OCI-M2 (cell line): ENCODE measurements at regions not wholly inside any gene's neighbourhood (a gene's known extent, or its start where the extent isn't known, plus 50 kb on each side); places are given as distances from the start of the nearest gene placed in this dataset.
"Not testable (repeated sequence)": the region's sequence is repeated elsewhere in the genome, so short reads cannot be mapped to it uniquely, and the experiment has no call there.

Source experiments
- DNase-seq: peaks from one replicate; lab custom pipeline; 2025; ENCODE audit not compliant: unreplicated experiment; lab: John Stamatoyannopoulos, UW

GRCh38 chr20:1757606-1758512 is 100.3 kb upstream of the SIRPG start:
- no peak for DNase-seq

GRCh38 chr20:1757072-1757471 is 99.5 kb upstream of the SIRPG start:
- DNase-seq, result no peak

- no peak for DNase-seq
These were observed 97.2 kb upstream of the SIRPG start for GRCh38 chr20:1754749-1755148.

- DNase-seq, result no peak
These were observed 96.7 kb upstream of the SIRPG start for GRCh38 chr20:1754306-1754705.

- no peak for DNase-seq
These were observed 94.5 kb upstream of the SIRPG start for GRCh38 chr20:1752045-1752444.

- no peak for DNase-seq
These were observed 91.2 kb upstream of the SIRPG start for GRCh38 chr20:1748777-1749176.

GRCh38 chr20:1747953-1748577 is 90.5 kb upstream of the SIRPG start:
- DNase-seq, result no peak

GRCh38 chr20:1742049-1742434 is 84.5 kb upstream of the SIRPG start:
- DNase-seq, result not testable (repeated sequence)

GRCh38 chr20:1741309-1742048 is 83.9 kb upstream of the SIRPG start:
- DNase-seq, result no peak

GRCh38 chr20:1737134-1737533 is 79.6 kb upstream of the SIRPG start:
- DNase-seq, result no peak

- no peak for DNase-seq
These were observed 78.0 kb upstream of the SIRPG start for GRCh38 chr20:1735417-1736089.

- no peak for DNase-seq
These were observed 76.8 kb upstream of the SIRPG start for GRCh38 chr20:1734269-1734858.

- DNase-seq, result not testable (repeated sequence)
These were observed 74.3 kb upstream of the SIRPG start for GRCh38 chr20:1731828-1732375.

- DNase-seq, result not testable (repeated sequence)
These were observed 73.6 kb upstream of the SIRPG start for GRCh38 chr20:1730981-1731711.

- DNase-seq, result not testable (repeated sequence)
These were observed 69.7 kb upstream of the SIRPG start for GRCh38 chr20:1727303-1727702.

GRCh38 chr20:1724901-1725300 is 67.3 kb upstream of the SIRPG start:
- DNase-seq, result no peak

- DNase-seq, result no peak
These were observed 65.0 kb upstream of the SIRPG start for GRCh38 chr20:1722513-1723050.

GRCh38 chr20:1721687-1722512 is 64.3 kb upstream of the SIRPG start:
- no peak for DNase-seq
